AG04450 (cell line): ENCODE measurements at regions not wholly inside any gene's neighbourhood (a gene's known extent, or its start where the extent isn't known, plus 50 kb on each side); places are given as distances from the start of the nearest gene placed in this dataset.

Experiments
- CTCF ChIA-PET: fragments of 300-600, 350-600 bp; formaldehyde crosslinking; extraction: SDS; loops from one replicate; lab custom pipeline; 2022; ENCODE audit warnings: antibody characterized with exemption, inconsistent platforms; lab: Charles Lee
- POLR2A ChIA-PET: fragments of 350-600 bp; formaldehyde crosslinking; extraction: SDS; loops from one replicate; lab custom pipeline; 2021; ENCODE audit warnings: antibody characterized with exemption, inconsistent platforms; lab: Yijun Ruan, JAX
- DNase-seq: peaks from one replicate; pipeline ENCODE4 v3.0.0-alpha.2; 2011; ENCODE audit warnings: low read depth, low spot score
- H3K27ac ChIP-seq: one replicate; pipeline ENCODE4 v1.5.1; 2012; ENCODE audit warnings: low read depth, low read length, control low read depth
- H3K27me3 ChIP-seq: one replicate; pipeline ENCODE4 v1.6.0; 2012; ENCODE audit warnings: low read length; ENCODE audit not compliant: control insufficient read depth, insufficient read depth
- H3K4me3 ChIP-seq: 2 replicates; pipeline ENCODE4 v1.5.1; 2011; ENCODE audit warnings: mild to moderate bottlenecking, low read depth, low read length, control low read depth
- H3K9me3 ChIP-seq: 2 replicates; pipeline ENCODE4 v1.5.1; 2012; ENCODE audit warnings: low read length; ENCODE audit not compliant: control insufficient read depth, insufficient read depth
- CTCF ChIP-seq: IDR thresholded peaks from 2 replicates; pipeline ENCODE4 v1.5.1; 2011; ENCODE audit warnings: low read depth, low read length, control low read depth, inconsistent platforms

- no peaks in the 10 kb centered on the region for H3K9me3 ChIP-seq
- no peak for DNase-seq
- no peaks in the 10 kb centered on the region for H3K27me3 ChIP-seq
- no peak overlapping the region for H3K4me3 ChIP-seq
- ChIA-PET CTCF (no interaction called here), POLR2A (no interaction called here)
- TF ChIP-seq CTCF, result no peak
- no peak overlapping the region for H3K27ac ChIP-seq
Observed at GRCh38 chr5:113897748-113898147, 384.3 kb downstream of the YTHDC2 start.

GRCh38 chr5:113900141-113900540, 386.6 kb downstream of the YTHDC2 start:
- TF ChIP-seq CTCF, result no peak
- Histone ChIP-seq H3K4me3 (no peak overlapping the region), H3K27me3 (no peaks in the 10 kb centered on the region), H3K9me3 (no peaks in the 10 kb centered on the region), H3K27ac (no peak overlapping the region)
- no peak for DNase-seq
- ChIA-PET POLR2A (no interaction called here), CTCF (no interaction called here)

GRCh38 chr5:113900816-113901215, 387.3 kb downstream of the YTHDC2 start:
- no peak for DNase-seq
- CTCF ChIA-PET, result no interaction called here
- Histone ChIP-seq H3K27me3 (no peaks in the 10 kb centered on the region), H3K4me3 (no peak overlapping the region), H3K27ac (no peak overlapping the region), H3K9me3 (no peaks in the 10 kb centered on the region)
- POLR2A ChIA-PET, result no interaction called here
- no peak for TF ChIP-seq CTCF

GRCh38 chr5:113901718-113902117, 388.2 kb downstream of the YTHDC2 start:
- H3K27ac ChIP-seq, result no peak overlapping the region
- no peaks in the 10 kb centered on the region for H3K27me3 ChIP-seq
- no peaks in the 10 kb centered on the region for H3K9me3 ChIP-seq
- no peak for TF ChIP-seq CTCF
- CTCF ChIA-PET, result no interaction called here
- H3K4me3 ChIP-seq, result no peak overlapping the region
- POLR2A ChIA-PET, result no interaction called here
- no peak for DNase-seq

GRCh38 chr5:113902917-113903660, 389.6 kb downstream of the YTHDC2 start:
- no peak for DNase-seq
- ChIA-PET POLR2A (no interaction called here), CTCF (no interaction called here)
- Histone ChIP-seq H3K4me3 (no peak overlapping the region), H3K27ac (no peak overlapping the region), H3K27me3 (no peaks in the 10 kb centered on the region), H3K9me3 (no peaks in the 10 kb centered on the region; the same call in 1 of the 2 replicates)
- TF ChIP-seq CTCF, result no peak
